Subcutaneous abdominal adipose tissue (tissue), 5 donors: ENCODE measurements at regions not wholly inside any gene's neighbourhood (a gene's known extent, or its start where the extent isn't known, plus 50 kb on each side); places are given as distances from the start of the nearest gene placed in this dataset.
"Not testable (repeated sequence)": the region's sequence is repeated elsewhere in the genome, so short reads cannot be mapped to it uniquely, and the experiment has no call there.

Experiments used
- H3K27ac ChIP-seq: one replicate; pipeline ENCODE4 v1.7.0; 2013; ENCODE audit warnings: low read depth, mild to moderate bottlenecking, inconsistent platforms, low read length, moderate library complexity
- H3K27me3 ChIP-seq, 5 donors: one replicate each; pipeline ENCODE4 v1.7.0; 2013; ENCODE audit warnings: low read length in 5 of 5, inconsistent platforms in 1 of 5; ENCODE audit not compliant: control insufficient read depth in 5 of 5, insufficient read depth in 4 of 5
- H3K36me3 ChIP-seq, 5 donors: one replicate each; pipeline ENCODE4 v1.7.0; 2013; ENCODE audit warnings: low read length in 5 of 5; ENCODE audit not compliant: control insufficient read depth in 5 of 5, insufficient read depth in 5 of 5
- H3K4me1 ChIP-seq, 5 donors: one replicate each; pipeline ENCODE4 v1.7.0; 2013; ENCODE audit warnings: low read length in 5 of 5, mild to moderate bottlenecking in 3 of 5, moderate library complexity in 1 of 5; ENCODE audit not compliant: control insufficient read depth in 5 of 5, insufficient read depth in 5 of 5
- H3K4me3 ChIP-seq, 5 donors: one replicate each; pipeline ENCODE4 v1.7.0; 2013; ENCODE audit warnings: low read length in 5 of 5, low read depth in 1 of 5
- H3K9ac ChIP-seq, 5 donors: one replicate each; pipeline ENCODE4 v1.7.0; 2013; ENCODE audit warnings: low read length in 5 of 5, mild to moderate bottlenecking in 4 of 5, moderate library complexity in 3 of 5
- H3K9me3 ChIP-seq, 5 donors: one replicate each; pipeline ENCODE4 v1.7.0; 2013; ENCODE audit warnings: low read length in 5 of 5; ENCODE audit not compliant: control insufficient read depth in 5 of 5
- donor health status: healthy.
- donor health status: healthy.
- donor health status: healthy.
- donor health status: healthy.
- donor health status: healthy.

- no peaks in the 10 kb centered on the region for H3K36me3 ChIP-seq
- H3K27ac ChIP-seq: no peak overlapping the region
- no peak overlapping the region for H3K9ac ChIP-seq
Measured at GRCh38 chr6:119497988-119498727, 148.6 kb upstream of the MAN1A1 start.

DNA sequence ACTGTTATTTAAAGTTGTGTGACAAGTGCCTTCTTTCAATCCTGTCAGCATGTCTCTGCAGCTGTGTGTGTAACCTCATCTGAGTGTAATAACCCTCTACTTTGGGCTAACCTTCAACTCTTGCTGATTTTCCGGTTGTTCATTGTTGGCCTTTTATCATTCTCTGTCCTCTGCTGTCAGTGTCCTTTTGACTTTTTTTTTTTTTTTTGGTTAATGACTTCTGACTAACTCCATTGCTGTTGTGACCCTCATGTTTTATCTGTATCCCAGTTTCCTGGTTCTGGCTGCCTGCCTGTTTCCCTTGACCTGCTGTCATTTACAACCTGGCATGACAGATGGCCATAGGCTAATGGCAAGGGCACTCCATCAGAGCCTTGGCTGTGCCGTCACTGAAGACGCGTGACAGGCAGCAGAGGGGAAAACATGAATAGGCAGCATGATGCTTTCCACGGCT lies 145.7 kb upstream of the MAN1A1 start:
- H3K9me3 ChIP-seq: peaks cover 0 to 3% (median 0%) of the 10 kb centered on the region in 5 donors
- H3K27ac ChIP-seq: no peak overlapping the region
- no peaks in the 10 kb centered on the region for H3K36me3 ChIP-seq
- no peaks in the 10 kb centered on the region for H3K4me1 ChIP-seq
- H3K4me3 ChIP-seq: no peak overlapping the region
- no peaks in the 10 kb centered on the region for H3K27me3 ChIP-seq
- H3K9ac ChIP-seq: no peak overlapping the region

More at GRCh38 chr6:119497988-119498727, 148.6 kb upstream of the MAN1A1 start:
- H3K4me3 ChIP-seq: no peak overlapping the region
- H3K4me1 ChIP-seq: no peaks in the 10 kb centered on the region
- no peaks in the 10 kb centered on the region for H3K9me3 ChIP-seq
- no peaks in the 10 kb centered on the region for H3K27me3 ChIP-seq

- Histone ChIP-seq H3K36me3 (no peaks in the 10 kb centered on the region), H3K9me3 (peaks cover 0 to 3% (median 0%) of the 10 kb centered on the region in 5 donors), H3K4me1 (no peaks in the 10 kb centered on the region), H3K27me3 (no peaks in the 10 kb centered on the region), H3K9ac (no peak overlapping the region), H3K27ac (no peak overlapping the region), H3K4me3 (no peak overlapping the region)
Measured at GRCh38 chr6:119493980-119494379, 144.4 kb upstream of the MAN1A1 start.

- not testable (repeated sequence) for H3K27ac ChIP-seq, H3K4me3 ChIP-seq, H3K27me3 ChIP-seq
Measured at GRCh38 chr6:119491112-119491511, 141.6 kb upstream of the MAN1A1 start.

DNA sequence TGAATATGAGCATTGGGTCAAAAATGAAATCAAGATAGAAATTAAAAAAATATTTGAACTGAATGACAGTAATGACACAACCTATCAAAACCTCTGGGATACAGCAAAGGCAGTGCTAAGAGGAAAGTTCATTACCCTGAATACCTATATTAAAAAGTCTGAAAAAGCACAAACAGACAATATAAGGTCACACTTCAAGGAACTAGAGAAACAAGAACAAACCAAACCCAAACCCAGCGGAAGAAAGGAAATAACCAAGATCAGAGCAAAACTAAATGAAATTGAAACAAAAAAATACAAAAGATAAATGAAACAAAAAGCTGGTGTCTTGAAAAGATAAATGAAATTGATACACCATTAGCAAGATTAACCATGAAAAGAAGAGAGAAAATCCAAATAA lies 140.5 kb upstream of the MAN1A1 start:
- not testable (repeated sequence) for H3K27ac ChIP-seq, H3K9ac ChIP-seq, H3K4me1 ChIP-seq, H3K36me3 ChIP-seq, H3K9me3 ChIP-seq, H3K27me3 ChIP-seq, H3K4me3 ChIP-seq

More at GRCh38 chr6:119491112-119491511, 141.6 kb upstream of the MAN1A1 start:
- not testable (repeated sequence) for H3K4me1 ChIP-seq, H3K9me3 ChIP-seq, H3K36me3 ChIP-seq, H3K9ac ChIP-seq

GRCh38 chr6:119484598-119484997 lies 135.0 kb upstream of the MAN1A1 start:
- H3K4me3 ChIP-seq: no peak overlapping the region
- no peaks in the 10 kb centered on the region for H3K36me3 ChIP-seq
- H3K4me1 ChIP-seq: peaks cover 0 to 8% (median 0%) of the 10 kb centered on the region in 5 donors
- no peaks in the 10 kb centered on the region for H3K9me3 ChIP-seq
- H3K27me3 ChIP-seq: no peaks in the 10 kb centered on the region
- H3K27ac ChIP-seq: no peak overlapping the region
- no peak overlapping the region for H3K9ac ChIP-seq

GRCh38 chr6:119483908-119484307 lies 134.3 kb upstream of the MAN1A1 start:
- Histone ChIP-seq H3K36me3 (no peaks in the 10 kb centered on the region), H3K27me3 (no peaks in the 10 kb centered on the region), H3K9me3 (no peaks in the 10 kb centered on the region), H3K27ac (no peak overlapping the region), H3K9ac (no peak overlapping the region), H3K4me3 (no peak overlapping the region), H3K4me1 (peaks cover 0 to 8% (median 0%) of the 10 kb centered on the region in 5 donors)

- Histone ChIP-seq H3K4me1 (peaks cover 0 to 8% (median 0%) of the 10 kb centered on the region in 5 donors), H3K27ac (no peak overlapping the region), H3K27me3 (no peaks in the 10 kb centered on the region), H3K36me3 (no peaks in the 10 kb centered on the region), H3K9ac (no peak overlapping the region), H3K4me3 (no peak overlapping the region), H3K9me3 (no peaks in the 10 kb centered on the region)
Measured at GRCh38 chr6:119482850-119483285, 133.3 kb upstream of the MAN1A1 start.

DNA sequence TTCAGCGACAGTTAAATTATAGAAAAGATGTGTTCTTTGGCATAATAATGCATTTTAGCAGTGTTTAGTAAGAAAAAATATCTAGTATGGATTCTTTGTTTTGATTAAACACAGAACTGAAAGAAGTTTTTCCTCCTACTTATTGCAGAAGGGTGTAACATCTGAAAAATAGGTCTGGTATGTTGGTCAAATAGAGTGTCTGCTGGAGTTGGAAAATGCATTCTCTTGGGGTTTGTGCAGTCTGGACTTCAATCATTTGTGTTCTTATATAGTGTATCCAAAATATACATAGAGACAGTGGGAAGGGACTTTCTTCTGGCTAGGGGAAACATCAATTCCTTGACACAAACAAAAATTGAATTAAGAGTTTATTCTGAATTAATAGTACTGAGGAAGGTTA lies 132.4 kb upstream of the MAN1A1 start:
- H3K9me3 ChIP-seq: no peaks in the 10 kb centered on the region
- H3K4me1 ChIP-seq: peaks cover 0 to 8% (median 0%) of the 10 kb centered on the region in 5 donors
- no peak overlapping the region for H3K9ac ChIP-seq
- no peaks in the 10 kb centered on the region for H3K27me3 ChIP-seq
- no peaks in the 10 kb centered on the region for H3K36me3 ChIP-seq
- H3K27ac ChIP-seq: no peak overlapping the region
- no peak overlapping the region for H3K4me3 ChIP-seq

- Histone ChIP-seq H3K36me3 (no peaks in the 10 kb centered on the region), H3K4me1 (peaks cover 0 to 12% (median 0%) of the 10 kb centered on the region in 5 donors), H3K9ac (no peak overlapping the region), H3K27ac (no peak overlapping the region), H3K9me3 (no peaks in the 10 kb centered on the region), H3K4me3 (no peak overlapping the region), H3K27me3 (no peaks in the 10 kb centered on the region)
Measured at GRCh38 chr6:119480961-119481497, 131.5 kb upstream of the MAN1A1 start.
